SK-N-SH treated with all-trans-retinoic acid at 6 μM for 48 hours (cell line): ENCODE measurements at regions not wholly inside any gene's neighbourhood (a gene's known extent, or its start where the extent isn't known, plus 50 kb on each side); places are given as distances from the start of the nearest gene placed in this dataset.

Source experiments
- ATAC-seq: fragments of 200-7000 bp; cut with Tn5 transposase; 3 replicates; pipeline ENCODE4 v1.9.1; 2020; ENCODE audit warnings: mild to moderate bottlenecking, moderate library complexity
- ARNTL ChIP-seq: fragments of 450-650 bp; formaldehyde crosslinking; IDR thresholded peaks from 2 replicates; pipeline ENCODE4 v1.5.0; 2020; ENCODE audit warnings: low read depth, mild to moderate bottlenecking, moderate library complexity, borderline replicate concordance
- BACH2 ChIP-seq: fragments of 250-450 bp; sonication (Bioruptor Pico); IDR thresholded peaks from 2 replicates; pipeline ENCODE4 v1.9.0; 2021; ENCODE audit warnings: mild to moderate bottlenecking, borderline replicate concordance
- CREB5 ChIP-seq: fragments of 250-450 bp; sonication (Bioruptor Pico); IDR thresholded peaks from 2 replicates; pipeline ENCODE4 v1.5.1; 2020; ENCODE audit warnings: low read depth, mild to moderate bottlenecking, moderate library complexity
- CSDC2 ChIP-seq: fragments of 250-450 bp; sonication (Bioruptor Pico); IDR thresholded peaks from 2 replicates; pipeline ENCODE4 v1.5.0; 2020; ENCODE audit warnings: mild to moderate bottlenecking, moderate library complexity
- CSRNP3 ChIP-seq: fragments of 250-450 bp; sonication (Bioruptor Pico); IDR thresholded peaks from 2 replicates; pipeline ENCODE4 v1.5.1; 2021; ENCODE audit warnings: mild to moderate bottlenecking, moderate library complexity
- ESRRG ChIP-seq: fragments of 250-450 bp; sonication (Bioruptor Pico); IDR thresholded peaks from 2 replicates; pipeline ENCODE4 v1.6.1; 2021; ENCODE audit warnings: mild to moderate bottlenecking
- GLIS3 ChIP-seq: fragments of 250-450 bp; sonication (Bioruptor Pico); IDR thresholded peaks from 2 replicates; pipeline ENCODE4 v1.5.0; 2020; ENCODE audit warnings: mild to moderate bottlenecking, moderate library complexity
- ISL1 ChIP-seq: fragments of 250-450 bp; sonication (Bioruptor Pico); IDR thresholded peaks from 2 replicates; pipeline ENCODE4 v2.1.2; 2022; ENCODE audit warnings: mild to moderate bottlenecking, moderate library complexity
- OSR1 ChIP-seq: fragments of 250-450 bp; sonication (Bioruptor Pico); IDR thresholded peaks from 2 replicates; pipeline ENCODE4 v1.8.0; 2022; ENCODE audit warnings: moderate library complexity, mild to moderate bottlenecking, inconsistent platforms
- PATZ1 ChIP-seq: fragments of 250-450 bp; sonication (Bioruptor Pico); IDR thresholded peaks from 2 replicates; pipeline ENCODE4 v1.8.0; 2020; ENCODE audit warnings: mild to moderate bottlenecking, moderate library complexity, borderline replicate concordance
- POU6F1 ChIP-seq: fragments of 250-450 bp; sonication (Bioruptor Pico); IDR thresholded peaks from 2 replicates; pipeline ENCODE4 v1.8.0; 2021; ENCODE audit warnings: low read depth, mild to moderate bottlenecking, moderate library complexity, borderline replicate concordance
- PPARA ChIP-seq: fragments of 250-450 bp; sonication (Bioruptor Pico); IDR thresholded peaks from 2 replicates; pipeline ENCODE4 v1.5.0; 2020; ENCODE audit warnings: mild to moderate bottlenecking, borderline replicate concordance
- RARB ChIP-seq: fragments of 250-450 bp; sonication (Bioruptor Pico); IDR thresholded peaks from 2 replicates; pipeline ENCODE4 v1.8.0; 2021; ENCODE audit warnings: mild to moderate bottlenecking, moderate library complexity
- SNAI2 ChIP-seq: fragments of 250-450 bp; sonication (Bioruptor Pico); IDR thresholded peaks from 2 replicates; pipeline ENCODE4 v1.5.0; 2020; ENCODE audit warnings: mild to moderate bottlenecking, moderate library complexity
- TCF4 ChIP-seq: fragments of 250-450 bp; sonication (Bioruptor Pico); IDR thresholded peaks from 2 replicates; pipeline ENCODE4 v1.8.0; 2021; ENCODE audit warnings: mild to moderate bottlenecking, moderate library complexity, borderline replicate concordance
- TOX ChIP-seq: fragments of 250-450 bp; sonication (Bioruptor Pico); IDR thresholded peaks from 2 replicates; pipeline ENCODE4 v1.8.0; 2021; ENCODE audit warnings: mild to moderate bottlenecking, moderate library complexity, borderline replicate concordance
- TSHZ2 ChIP-seq: fragments of 250-450 bp; sonication (Bioruptor Pico); IDR thresholded peaks from 2 replicates; pipeline ENCODE4 v1.5.0; 2020; ENCODE audit warnings: mild to moderate bottlenecking, moderate library complexity
- ZC3H10 ChIP-seq: fragments of 250-450 bp; sonication (Bioruptor Pico); IDR thresholded peaks from 2 replicates; pipeline ENCODE4 v1.5.1; 2021; ENCODE audit warnings: mild to moderate bottlenecking, moderate library complexity
- ZFP3 ChIP-seq: fragments of 250-450 bp; sonication (Bioruptor Pico); IDR thresholded peaks from 2 replicates; pipeline ENCODE4 v1.5.0; 2020; ENCODE audit warnings: mild to moderate bottlenecking, moderate library complexity
- ZFP30 ChIP-seq: fragments of 450-650 bp; formaldehyde crosslinking; IDR thresholded peaks from 2 replicates; pipeline ENCODE4 v1.5.0; 2022; ENCODE audit warnings: mild to moderate bottlenecking, moderate library complexity
- ZNF565 ChIP-seq: fragments of 450-650 bp; formaldehyde crosslinking; conservative IDR thresholded peaks from 2 replicates; pipeline ENCODE4 v1.5.0; 2020; ENCODE audit warnings: low read depth, mild to moderate bottlenecking, moderate library complexity
- ZNF70 ChIP-seq: fragments of 450-650 bp; formaldehyde crosslinking; IDR thresholded peaks from 2 replicates; pipeline ENCODE4 v1.5.0; 2020; ENCODE audit warnings: mild to moderate bottlenecking, moderate library complexity

GRCh38 chr12:125271892-125272291 lies 206.7 kb downstream of the AACS start:
- no peak for ATAC-seq
- TF ChIP-seq OSR1, result no peak
- TF ChIP-seq CSDC2, result no peak
- TF ChIP-seq GLIS3 (CRISPR knock-in tag), result no peak
- TF ChIP-seq BACH2 (CRISPR knock-in tag), result no peak
- TF ChIP-seq CREB5 (CRISPR knock-in tag), result no peak
- TF ChIP-seq CSRNP3 (CRISPR knock-in tag), result no peak
- TF ChIP-seq RARB, result no peak
- no peak for TF ChIP-seq POU6F1
- TF ChIP-seq ESRRG (CRISPR knock-in tag), result no peak
- TF ChIP-seq ZFP3 (CRISPR knock-in tag), result no peak
- TF ChIP-seq TCF4 (CRISPR knock-in tag), result no peak
- TF ChIP-seq ZNF70, result no peak
- no peak for TF ChIP-seq ZFP30
- no peak for TF ChIP-seq ISL1 (CRISPR knock-in tag)
- no peak for TF ChIP-seq ZC3H10 (CRISPR knock-in tag)
- TF ChIP-seq PPARA (CRISPR knock-in tag), result no peak
- no peak for TF ChIP-seq ZNF565
- TF ChIP-seq ARNTL (CRISPR knock-in tag), result no peak
- TF ChIP-seq TSHZ2 (CRISPR knock-in tag), result no peak
- no peak for TF ChIP-seq TOX

- no peak for ATAC-seq
These were observed 207.2 kb downstream of the AACS start for GRCh38 chr12:125272383-125272933.

More at GRCh38 chr12:125272383-125272933, 207.2 kb downstream of the AACS start:
- TF ChIP-seq ARNTL (CRISPR knock-in tag) (no peak), ZNF70 (no peak), SNAI2 (CRISPR knock-in tag) (no peak), ZC3H10 (CRISPR knock-in tag) (no peak), CREB5 (CRISPR knock-in tag) (no peak), GLIS3 (CRISPR knock-in tag) (no peak), OSR1 (no peak), ZNF565 (no peak), TOX (no peak), ISL1 (CRISPR knock-in tag) (no peak), BACH2 (CRISPR knock-in tag) (no peak), PATZ1 (CRISPR knock-in tag) (no peak)
